Mesodermal cell (in vitro differentiated cells): ENCODE measurements at regions not wholly inside any gene's neighbourhood (a gene's known extent, or its start where the extent isn't known, plus 50 kb on each side); places are given as distances from the start of the nearest gene placed in this dataset.

Experiments
- H3K27ac ChIP-seq: 2 replicates; pipeline ENCODE4 v1.7.0; 2013; ENCODE audit warnings: mild to moderate bottlenecking, low read depth, low read length, moderate library complexity; ENCODE audit not compliant: severe bottlenecking
- H3K36me3 ChIP-seq: 2 replicates; pipeline ENCODE4 v1.7.1; 2013; ENCODE audit warnings: mild to moderate bottlenecking, low read length, moderate library complexity; ENCODE audit not compliant: control insufficient read depth, insufficient read depth
- H3K4me1 ChIP-seq: one replicate; pipeline ENCODE4 v1.7.1; 2013; ENCODE audit warnings: mild to moderate bottlenecking, low read length; ENCODE audit not compliant: insufficient read depth, control insufficient read depth, poor library complexity, severe bottlenecking
- H3K4me3 ChIP-seq: 2 replicates; pipeline ENCODE4 v1.7.0; 2013; ENCODE audit warnings: low read length, control low read depth, mild to moderate bottlenecking; ENCODE audit not compliant: insufficient read depth, poor library complexity, severe bottlenecking; ENCODE audit errors: extremely low read depth
- H3K9me3 ChIP-seq: 2 replicates; pipeline ENCODE4 v1.7.1; 2013; ENCODE audit warnings: mild to moderate bottlenecking, low read length, moderate library complexity; ENCODE audit not compliant: control insufficient read depth
- WGBS, 2 experiments: methylation state at CpG; one replicate each; pipeline ENCODE4 v1.1.5; 2013; ENCODE audit warnings: missing lambda C conversion rate in 2 of 2; ENCODE audit not compliant: insufficient coverage in 2 of 2; 5-methylcytosine and 5-hydroxymethylcytosine counted together

DNA sequence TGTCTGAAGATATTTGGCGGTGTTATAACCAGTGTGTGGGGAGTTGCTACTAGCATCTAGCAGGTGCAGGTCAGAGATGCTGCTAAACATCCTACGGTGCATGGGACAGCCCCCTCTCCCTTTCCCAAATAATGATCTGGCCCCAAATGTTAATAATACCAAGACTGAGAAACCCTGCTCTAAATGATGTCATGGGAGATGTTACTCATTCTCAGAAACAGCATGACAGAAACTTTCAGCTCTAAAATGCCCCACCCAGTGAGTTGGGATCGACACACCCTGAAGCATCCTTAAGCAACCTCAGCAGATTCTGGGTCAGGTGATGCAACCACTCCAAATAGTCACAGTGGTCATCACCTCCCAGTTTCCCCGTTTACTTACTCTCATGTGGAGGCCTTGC, 108.8 kb upstream of the MPP7 start:
- Histone ChIP-seq H3K36me3 (no peaks in the 10 kb centered on the region), H3K9me3 (no peaks in the 10 kb centered on the region), H3K4me3 (no peak overlapping the region), H3K4me1 (no peaks in the 10 kb centered on the region), H3K27ac (no peak overlapping the region)
- 79 to 93% methylated on average over 3 of the region's 4 CpGs for WGBS, 2 experiments

DNA sequence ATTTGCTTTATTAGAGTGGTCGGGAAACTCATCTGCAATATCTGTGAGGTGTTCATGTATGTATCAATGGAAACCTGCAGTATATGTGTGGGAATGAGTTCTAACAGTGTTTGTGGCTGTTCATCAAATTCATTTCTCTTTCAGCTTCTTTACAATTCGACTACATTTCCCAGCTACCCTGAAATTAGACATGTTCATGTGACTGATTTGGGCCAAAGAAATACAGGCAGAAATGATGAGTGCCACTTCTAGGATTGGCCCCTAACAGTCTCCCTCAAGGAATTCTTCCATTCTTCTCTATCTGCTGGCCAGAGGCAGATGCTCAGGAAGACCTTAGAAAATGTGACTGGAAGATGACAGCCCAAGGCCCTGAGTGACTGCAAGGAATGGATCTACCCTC, 114.8 kb upstream of the WAC start:
- no peaks in the 10 kb centered on the region for H3K9me3 ChIP-seq
- H3K4me1 ChIP-seq, result no peaks in the 10 kb centered on the region
- H3K27ac ChIP-seq, result no peak overlapping the region
- no peak overlapping the region for H3K4me3 ChIP-seq
- WGBS, 2 experiments, result no CpG with 5 or more reads among the region's 2 CpGs
- no peaks in the 10 kb centered on the region for H3K36me3 ChIP-seq

- Histone ChIP-seq H3K9me3 (no peaks in the 10 kb centered on the region), H3K27ac (no peak overlapping the region), H3K4me1 (no peaks in the 10 kb centered on the region), H3K4me3 (no peak overlapping the region), H3K36me3 (no peaks in the 10 kb centered on the region)
- 78 to 85% methylated on average over 1 to 3 of the region's 3 CpGs for WGBS, 2 experiments
These were observed 107.5 kb upstream of the WAC start for GRCh38 chr10:28425422-28425821.

- Histone ChIP-seq H3K9me3 (no peaks in the 10 kb centered on the region), H3K4me1 (no peaks in the 10 kb centered on the region), H3K4me3 (no peak overlapping the region), H3K27ac (no peak overlapping the region), H3K36me3 (no peaks in the 10 kb centered on the region)
These were observed 106.3 kb upstream of the WAC start for GRCh38 chr10:28426392-28427159.

- Histone ChIP-seq H3K4me1 (no peaks in the 10 kb centered on the region), H3K4me3 (no peak overlapping the region), H3K27ac (no peak overlapping the region), H3K9me3 (no peaks in the 10 kb centered on the region), H3K36me3 (no peaks in the 10 kb centered on the region)
- WGBS, 2 experiments, result 90 to 100% methylated on average over 3 to 4 of the region's 5 CpGs
These were observed 105.5 kb upstream of the WAC start for GRCh38 chr10:28427376-28427775.

GRCh38 chr10:28429045-28429444, 103.9 kb upstream of the WAC start:
- H3K4me1 ChIP-seq, result no peaks in the 10 kb centered on the region
- no peaks in the 10 kb centered on the region for H3K36me3 ChIP-seq
- no peaks in the 10 kb centered on the region for H3K9me3 ChIP-seq
- no peak overlapping the region for H3K27ac ChIP-seq
- H3K4me3 ChIP-seq, result no peak overlapping the region

- no peaks in the 10 kb centered on the region for H3K36me3 ChIP-seq
- no peaks in the 10 kb centered on the region for H3K9me3 ChIP-seq
- WGBS, 2 experiments, result 67 to 92% methylated on average over 1 to 2 of the region's 3 CpGs
- no peak overlapping the region for H3K4me3 ChIP-seq
- H3K27ac ChIP-seq, result no peak overlapping the region
- H3K4me1 ChIP-seq, result no peaks in the 10 kb centered on the region
These were observed 103.2 kb upstream of the WAC start for GRCh38 chr10:28429573-28430216.

DNA sequence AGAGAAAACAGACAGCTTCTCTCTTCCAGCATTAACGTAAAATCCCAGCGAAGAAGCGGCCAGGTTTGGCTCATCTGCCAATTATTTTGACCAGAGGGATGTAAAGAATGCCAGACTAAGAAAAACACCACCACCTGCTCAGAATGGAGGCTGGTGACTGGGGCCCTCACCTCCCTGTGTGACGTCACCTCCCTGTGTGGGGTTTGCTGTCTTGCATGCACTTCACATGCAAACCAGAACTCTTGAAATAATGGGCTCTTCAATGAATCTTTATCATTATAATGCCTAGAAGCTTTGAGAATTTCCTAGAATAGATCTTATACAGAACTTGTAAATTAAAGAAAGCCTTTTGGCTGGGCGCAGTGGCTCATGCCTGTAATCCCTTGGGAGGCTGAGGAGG, 101.8 kb upstream of the WAC start:
- Histone ChIP-seq H3K36me3 (no peaks in the 10 kb centered on the region), H3K27ac (no peak overlapping the region), H3K4me3 (no peak overlapping the region), H3K9me3 (no peaks in the 10 kb centered on the region), H3K4me1 (no peaks in the 10 kb centered on the region)
- WGBS, 2 experiments, result 71 to 85% methylated on average over 2 to 4 of the region's 5 CpGs

DNA sequence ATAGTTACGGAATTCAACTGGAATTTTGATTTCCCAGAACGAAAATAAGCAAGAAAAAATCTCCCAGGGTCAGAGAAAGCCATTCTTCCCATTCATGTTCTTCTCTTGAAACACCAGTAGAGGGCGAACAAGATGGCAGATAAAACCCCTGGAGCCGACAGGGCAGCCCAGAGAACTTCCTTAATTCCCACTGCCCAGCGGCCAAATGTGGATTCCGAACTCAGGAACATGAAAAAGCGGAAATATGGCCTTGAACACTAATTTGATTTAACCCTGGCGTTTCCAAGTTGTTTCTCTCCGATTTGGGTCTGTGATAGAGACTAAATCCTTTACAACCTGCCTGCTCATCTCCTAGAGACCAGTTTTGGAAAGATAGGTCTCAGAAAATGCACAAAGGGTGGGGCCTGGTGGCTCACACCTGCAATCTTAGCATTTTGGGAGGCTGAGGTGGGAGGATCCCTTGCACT, 100.7 kb upstream of the WAC start:
- 13% methylated on average over 4 to 9 of the region's 9 CpGs for WGBS, 2 experiments
- Histone ChIP-seq H3K36me3 (no peaks in the 10 kb centered on the region), H3K4me3 (no peak overlapping the region), H3K4me1 (no peaks in the 10 kb centered on the region), H3K9me3 (no peaks in the 10 kb centered on the region), H3K27ac (no peak overlapping the region)

GRCh38 chr10:28434063-28434462, 98.9 kb upstream of the WAC start:
- Histone ChIP-seq H3K4me3 (no peak overlapping the region), H3K36me3 (no peaks in the 10 kb centered on the region), H3K27ac (no peak overlapping the region), H3K9me3 (no peaks in the 10 kb centered on the region), H3K4me1 (no peaks in the 10 kb centered on the region)
- 83 to 100% methylated on average over 1 to 2 of the region's 4 CpGs for WGBS, 2 experiments

DNA sequence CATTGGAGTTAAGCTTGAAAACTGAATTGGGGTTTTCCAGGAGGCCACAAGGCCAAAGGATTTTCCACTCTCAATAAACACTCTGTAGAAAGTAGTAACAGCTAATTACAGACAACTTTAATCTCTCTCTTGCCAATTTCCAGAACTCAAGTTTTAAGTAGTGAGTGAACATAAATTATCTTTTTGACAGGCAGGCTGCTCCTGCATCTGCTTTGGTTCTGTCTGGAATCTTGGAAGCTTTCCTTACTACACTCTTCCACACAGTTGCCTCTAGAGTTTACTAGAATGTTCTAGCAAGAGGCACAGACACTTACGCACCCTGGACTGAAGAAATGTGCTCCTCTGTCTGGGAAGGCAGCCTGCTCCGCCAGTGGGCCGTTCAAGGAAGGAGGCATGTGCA, 90.5 kb upstream of the WAC start:
- no peak overlapping the region for H3K4me3 ChIP-seq
- no peaks in the 10 kb centered on the region for H3K9me3 ChIP-seq
- H3K4me1 ChIP-seq, result no peaks in the 10 kb centered on the region
- H3K36me3 ChIP-seq, result no peaks in the 10 kb centered on the region
- H3K27ac ChIP-seq, result no peak overlapping the region
- 100% methylated on average over 1 to 3 of the region's 3 CpGs for WGBS, 2 experiments
